DMS153 (cell line): ENCODE measurements at regions not wholly inside any gene's neighbourhood (a gene's known extent, or its start where the extent isn't known, plus 50 kb on each side); places are given as distances from the start of the nearest gene placed in this dataset.

Source experiments
- DNase-seq: peaks from one replicate; lab custom pipeline; 2025; lab: John Stamatoyannopoulos, UW

GRCh38 chr7:35450456-35451214, 196.7 kb upstream of the TBX20 start:
- DNase-seq: peak; percentile 48

DNA sequence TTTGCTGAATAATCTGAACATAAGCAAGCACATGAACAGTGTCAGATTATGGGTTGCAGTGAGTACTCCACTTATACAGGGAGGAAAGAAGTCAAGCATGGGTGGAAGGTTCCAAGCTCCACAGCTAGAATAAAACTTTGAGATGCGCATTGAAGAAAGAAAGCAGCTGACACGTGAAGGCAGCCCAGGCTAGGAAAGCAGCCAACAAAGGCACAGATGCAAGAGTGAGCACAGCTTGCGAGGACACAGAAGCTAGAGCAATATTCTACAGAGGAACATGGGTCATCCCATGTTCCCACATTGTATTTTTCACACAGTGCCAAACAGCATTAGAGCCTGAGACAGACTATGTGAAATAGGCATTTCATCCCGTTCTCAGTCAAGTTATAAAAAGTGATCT, 194.6 kb upstream of the TBX20 start:
- no peak for DNase-seq

DNA sequence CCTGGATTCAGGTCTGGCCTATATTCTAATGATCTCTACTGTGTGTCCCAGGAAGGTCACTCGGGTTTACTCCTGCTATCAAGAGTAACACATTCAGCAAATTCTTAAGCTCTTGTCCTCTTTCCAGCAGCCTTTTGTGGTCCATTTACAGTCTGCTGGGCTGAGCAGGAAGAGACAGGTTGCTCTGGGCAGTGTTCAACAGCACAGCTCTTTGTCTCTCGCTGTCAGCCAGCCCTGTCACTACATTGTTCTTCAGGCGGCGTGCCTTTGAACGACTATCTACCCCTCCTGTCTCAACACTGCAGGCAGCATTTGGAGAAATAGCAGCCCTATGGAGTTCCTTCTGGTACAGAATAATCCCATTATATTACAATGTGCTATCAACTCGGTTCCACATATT, 192.2 kb upstream of the TBX20 start:
- no peak for DNase-seq

- no peak for DNase-seq
Measured at GRCh38 chr7:35437619-35438275, 183.8 kb upstream of the TBX20 start.

DNA sequence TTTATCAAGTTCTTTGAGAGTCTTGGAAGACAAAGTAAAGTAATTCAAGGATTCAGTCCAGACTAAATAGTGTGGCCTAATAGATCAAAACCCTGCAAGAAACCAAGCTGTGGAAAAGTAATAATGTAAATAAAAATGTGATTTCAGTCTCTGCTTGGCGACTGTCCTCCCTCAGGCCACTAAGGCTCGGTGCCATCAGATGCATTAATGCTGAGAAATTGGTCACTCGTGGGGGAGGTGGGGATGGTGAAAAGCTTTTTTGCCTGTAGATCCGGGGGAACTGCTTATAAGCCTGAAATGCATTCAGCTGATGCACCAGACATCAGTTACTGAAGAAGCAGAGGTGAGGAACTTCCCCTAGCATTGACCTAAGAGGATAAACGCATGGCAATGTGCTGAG, 182.6 kb upstream of the TBX20 start:
- no peak for DNase-seq

DNA sequence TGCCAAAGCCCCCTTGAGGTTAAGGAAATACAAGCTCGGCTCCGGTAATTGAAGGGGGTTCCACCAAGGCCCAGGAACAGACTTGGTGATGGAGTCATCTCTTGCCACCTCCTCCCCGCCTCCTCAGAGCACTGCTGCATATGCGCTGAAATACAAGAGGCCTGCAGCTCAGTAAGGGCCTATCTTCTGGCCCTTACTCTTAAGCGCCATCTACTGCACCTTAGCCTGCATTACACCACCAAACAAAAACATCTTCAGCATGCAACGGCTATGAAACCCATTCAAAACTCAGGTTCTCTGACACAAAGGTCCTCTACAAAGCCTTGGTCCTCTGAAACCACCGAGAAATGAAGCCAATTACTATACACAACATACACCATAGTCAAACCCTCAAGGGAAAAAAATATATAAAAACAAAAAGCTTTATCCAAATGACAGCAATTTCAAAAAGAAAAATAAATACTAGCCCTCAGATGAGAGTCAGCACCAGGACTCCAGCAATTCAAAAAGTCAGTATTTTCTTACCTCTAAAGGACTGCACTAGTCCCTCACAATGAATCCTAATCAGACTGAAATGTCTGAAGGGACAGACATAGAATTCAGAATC, 176.8 kb upstream of the TBX20 start:
- no peak for DNase-seq

- DNase-seq: peak; percentile 44
Measured at GRCh38 chr7:35424869-35425495, 171.1 kb upstream of the TBX20 start.

DNA sequence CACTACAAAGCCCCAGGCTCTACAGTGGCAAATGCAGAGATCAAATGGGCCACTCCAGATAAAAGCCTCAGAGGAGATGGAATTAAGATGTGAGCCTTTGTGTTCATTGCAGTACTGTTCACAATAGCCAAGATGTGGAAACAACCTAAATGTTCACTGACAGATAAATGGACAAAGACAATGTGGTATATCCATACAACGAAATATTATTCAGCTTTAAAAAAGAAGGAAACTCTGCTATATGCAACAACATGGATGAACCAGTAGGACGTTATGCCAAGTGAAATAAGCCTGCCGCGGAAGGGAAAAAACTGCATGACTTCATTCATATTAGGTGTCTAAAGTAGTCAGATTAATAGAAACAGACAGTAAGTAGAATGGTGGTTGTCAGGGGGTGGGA, 170.5 kb upstream of the TBX20 start:
- no peak for DNase-seq

GRCh38 chr7:35422715-35423114, 168.8 kb upstream of the TBX20 start:
- no peak for DNase-seq

- DNase-seq: no peak
Measured at GRCh38 chr7:35420656-35421055, 166.8 kb upstream of the TBX20 start.

GRCh38 chr7:35419391-35419755, 165.5 kb upstream of the TBX20 start:
- DNase-seq: no peak

DNA sequence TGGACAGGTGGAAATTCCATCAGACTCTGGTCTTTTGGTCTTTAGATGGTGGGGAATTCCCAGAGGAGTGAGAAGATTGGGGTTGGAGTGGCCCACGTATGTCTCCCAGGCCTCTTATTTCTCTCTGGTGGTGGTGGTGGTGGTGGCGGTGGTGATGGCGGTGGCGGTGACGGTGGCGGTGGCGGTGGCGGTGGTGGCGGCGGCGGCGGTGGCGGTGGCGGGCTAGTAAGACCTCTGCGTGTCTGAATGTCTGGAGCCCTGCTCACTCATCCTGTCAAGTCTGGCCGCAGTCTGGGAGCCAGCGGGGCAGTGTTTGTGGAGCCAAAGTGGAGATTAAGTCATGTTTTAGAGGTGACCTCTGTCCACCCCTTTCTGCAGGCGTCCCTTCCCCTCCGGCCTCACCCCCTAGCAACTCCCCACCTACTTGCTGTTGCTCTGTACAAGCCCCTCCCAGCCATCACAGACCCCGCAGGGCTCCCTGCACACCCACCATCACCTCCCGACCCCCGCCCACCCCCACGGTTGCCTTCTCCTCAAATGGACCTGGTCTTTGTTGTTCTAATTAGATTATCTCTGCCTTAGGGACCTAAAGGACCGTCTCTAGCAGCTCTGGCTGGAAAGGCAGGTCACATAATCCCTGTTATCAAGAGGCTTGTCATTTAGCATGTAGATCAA, 165.0 kb upstream of the TBX20 start:
- no peak for DNase-seq

DNA sequence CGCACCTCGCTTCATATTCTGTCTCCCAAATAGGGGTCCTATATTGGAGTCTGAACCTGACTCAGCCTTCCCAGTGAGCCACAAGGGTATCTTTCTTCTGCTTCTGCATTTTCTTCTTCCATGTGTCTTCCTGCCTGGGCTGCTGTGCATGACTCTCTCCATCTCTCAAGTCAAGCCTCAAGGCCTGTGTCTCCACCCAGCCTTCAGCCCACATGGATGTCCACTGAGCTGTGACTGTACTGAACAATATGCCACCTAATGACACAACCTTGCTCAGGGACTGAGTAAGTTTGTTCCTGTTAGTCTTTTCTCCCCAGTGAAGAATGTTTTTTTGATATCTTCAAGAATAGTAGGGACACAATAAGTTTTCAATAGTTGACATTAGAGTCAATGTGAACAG, 162.7 kb upstream of the TBX20 start:
- no peak for DNase-seq

GRCh38 chr7:35415411-35415822, 161.5 kb upstream of the TBX20 start:
- DNase-seq: no peak

GRCh38 chr7:35411331-35411730, 157.4 kb upstream of the TBX20 start:
- DNase-seq: no peak

GRCh38 chr7:35405461-35405860, 151.6 kb upstream of the TBX20 start:
- no peak for DNase-seq

GRCh38 chr7:35401217-35401879, 147.4 kb upstream of the TBX20 start:
- DNase-seq: no peak

GRCh38 chr7:35399840-35400239, 145.9 kb upstream of the TBX20 start:
- no peak for DNase-seq

GRCh38 chr7:35399216-35399615, 145.3 kb upstream of the TBX20 start:
- DNase-seq: no peak

DNA sequence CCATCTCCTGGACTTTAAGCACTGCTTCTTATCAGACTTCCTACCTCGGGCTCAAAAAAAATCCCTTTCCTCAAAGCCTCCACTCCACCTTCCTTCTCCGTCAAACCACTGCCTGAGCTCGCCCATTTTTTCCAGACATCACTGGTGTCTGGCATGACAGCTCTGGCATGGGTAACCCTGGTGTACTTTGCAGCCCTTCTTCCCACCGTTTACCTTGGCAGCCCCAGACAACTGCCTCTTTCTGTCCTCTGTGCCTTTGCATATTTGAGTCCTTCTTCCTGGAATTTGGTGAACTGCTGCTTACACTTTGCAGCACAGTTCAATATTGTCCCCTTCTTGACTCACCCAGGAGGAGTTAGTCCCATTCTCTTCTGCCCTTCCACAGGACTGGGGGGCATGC, 144.6 kb upstream of the TBX20 start:
- no peak for DNase-seq

DNA sequence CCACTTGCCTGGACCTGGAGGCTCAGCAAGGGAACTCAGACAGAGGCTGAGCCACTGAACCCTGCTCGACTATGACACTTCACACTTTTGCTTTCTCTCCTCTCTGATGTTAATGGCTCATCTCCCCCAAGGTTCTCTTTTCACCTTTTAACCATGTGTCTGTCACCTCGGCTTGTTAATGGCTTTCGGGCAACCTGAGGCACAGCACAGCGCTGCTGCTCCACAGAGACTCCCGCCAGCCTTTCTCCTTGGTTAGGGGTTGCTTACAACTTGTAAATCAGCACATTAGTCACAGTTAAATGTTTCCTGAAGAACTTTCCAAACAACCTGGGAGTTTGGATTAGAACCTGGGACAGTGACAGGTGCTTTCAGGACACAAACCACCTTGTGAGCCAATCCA, 136.2 kb upstream of the TBX20 start:
- DNase-seq: no peak

DNA sequence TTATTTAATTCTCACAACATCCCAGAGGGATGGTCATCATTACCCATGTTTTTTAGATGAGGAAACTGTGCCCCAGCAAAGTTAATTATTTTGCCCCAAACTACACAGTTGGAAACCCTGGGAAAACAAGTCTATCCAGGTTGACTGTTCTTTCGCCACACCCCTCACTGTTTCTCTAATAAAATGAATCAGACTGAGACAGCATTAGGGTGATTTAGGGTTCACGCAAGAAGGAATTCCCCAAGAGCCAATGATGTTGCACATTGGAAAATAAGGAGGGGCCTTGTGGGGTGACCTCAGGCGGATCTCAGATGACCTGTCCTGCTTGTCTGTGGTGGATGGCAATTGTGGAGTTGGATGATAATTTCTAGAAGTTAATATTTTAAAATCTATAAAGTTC, 135.7 kb upstream of the TBX20 start:
- DNase-seq: no peak
